Osteoblast (primary cell): ENCODE measurements at regions not wholly inside any gene's neighbourhood (a gene's known extent, or its start where the extent isn't known, plus 50 kb on each side); places are given as distances from the start of the nearest gene placed in this dataset.

Experiments used
- DNase-seq: peaks from one replicate; pipeline ENCODE4 v3.0.0; 2011; ENCODE audit warnings: low spot score, mixed read lengths; ENCODE audit not compliant: insufficient read length; ENCODE audit errors: missing footprints
- H2AFZ ChIP-seq: 2 replicates; pipeline ENCODE4 v1.6.0; 2011; ENCODE audit warnings: mild to moderate bottlenecking, low read length
- H3K27ac ChIP-seq: 2 replicates; pipeline ENCODE4 v1.5.1; 2011; ENCODE audit warnings: mild to moderate bottlenecking, low read depth, low read length, moderate library complexity
- H3K27me3 ChIP-seq: 2 replicates; pipeline ENCODE4 v1.6.0; 2012; ENCODE audit warnings: mild to moderate bottlenecking, control low read depth, inconsistent platforms, low read length, moderate library complexity; ENCODE audit not compliant: insufficient read depth
- H3K36me3 ChIP-seq: 2 replicates; pipeline ENCODE4 v1.5.1; 2011; ENCODE audit warnings: mild to moderate bottlenecking, low read length, control low read depth, moderate library complexity; ENCODE audit not compliant: insufficient read depth
- H3K4me1 ChIP-seq: 2 replicates; pipeline ENCODE4 v1.5.1; 2011; ENCODE audit warnings: mild to moderate bottlenecking, low read length, control low read depth, moderate library complexity; ENCODE audit not compliant: insufficient read depth
- H3K4me2 ChIP-seq: 2 replicates; pipeline ENCODE4 v1.6.0; 2011; ENCODE audit warnings: mild to moderate bottlenecking, low read length; ENCODE audit not compliant: insufficient read depth
- H3K4me3 ChIP-seq: fragments of 200-600 bp; sonication (generic); 3 replicates; pipeline ENCODE4 v1.5.1; 2012; ENCODE audit warnings: mild to moderate bottlenecking, low read length, inconsistent platforms; ENCODE audit not compliant: insufficient read depth
- H3K79me2 ChIP-seq: 2 replicates; pipeline ENCODE4 v1.6.0; 2012; ENCODE audit warnings: mild to moderate bottlenecking, low read length, control low read depth, inconsistent platforms; ENCODE audit not compliant: insufficient read depth
- H3K9me3 ChIP-seq: 2 replicates; pipeline ENCODE4 v1.5.1; 2011; ENCODE audit warnings: low read depth, low read length, control low read depth
- H4K20me1 ChIP-seq: 2 replicates; pipeline ENCODE4 v1.6.0; 2012; ENCODE audit warnings: mild to moderate bottlenecking, low read length, control low read depth; ENCODE audit not compliant: insufficient read depth
- CTCF ChIP-seq: IDR thresholded peaks from 2 replicates; pipeline ENCODE4 v1.5.1; 2011; ENCODE audit warnings: mild to moderate bottlenecking, low read depth, low read length, moderate library complexity; ENCODE audit errors: extremely low read depth

- H2AFZ ChIP-seq: no peak overlapping the region
- TF ChIP-seq CTCF: no peak
These were observed 109.1 kb downstream of the C12orf50 start for GRCh38 chr12:87920139-87920538.

GRCh38 chr12:87901457-87901856 is 127.7 kb downstream of the C12orf50 start:
- Histone ChIP-seq H3K27me3 (no peaks in the 10 kb centered on the region), H2AFZ (no peak overlapping the region), H3K4me2 (no peak overlapping the region), H4K20me1 (no peaks in the 10 kb centered on the region), H3K4me3 (no peak overlapping the region), H3K79me2 (no peaks in the 10 kb centered on the region), H3K4me1 (no peaks in the 10 kb centered on the region), H3K36me3 (no peaks in the 10 kb centered on the region), H3K9me3 (no peaks in the 10 kb centered on the region), H3K27ac (no peak overlapping the region)
- DNase-seq: no peak
- no peak for TF ChIP-seq CTCF

More at GRCh38 chr12:87920139-87920538, 109.1 kb downstream of the C12orf50 start:
- H3K36me3 ChIP-seq: no peaks in the 10 kb centered on the region
- no peak overlapping the region for H3K4me3 ChIP-seq
- no peak for DNase-seq
- no peaks in the 10 kb centered on the region for H4K20me1 ChIP-seq
- H3K27ac ChIP-seq: no peak overlapping the region
- H3K9me3 ChIP-seq: no peaks in the 10 kb centered on the region
- no peaks in the 10 kb centered on the region for H3K79me2 ChIP-seq
- H3K4me1 ChIP-seq: no peaks in the 10 kb centered on the region
- no peak overlapping the region for H3K4me2 ChIP-seq
- H3K27me3 ChIP-seq: no peaks in the 10 kb centered on the region

GRCh38 chr12:87897662-87898061 is 131.5 kb downstream of the C12orf50 start:
- no peaks in the 10 kb centered on the region for H3K27me3 ChIP-seq
- no peaks in the 10 kb centered on the region for H4K20me1 ChIP-seq
- H2AFZ ChIP-seq: no peak overlapping the region
- H3K4me1 ChIP-seq: no peaks in the 10 kb centered on the region
- H3K9me3 ChIP-seq: no peaks in the 10 kb centered on the region
- no peaks in the 10 kb centered on the region for H3K36me3 ChIP-seq
- H3K4me2 ChIP-seq: no peak overlapping the region
- H3K27ac ChIP-seq: no peak overlapping the region
- H3K79me2 ChIP-seq: no peaks in the 10 kb centered on the region
- DNase-seq: no peak
- TF ChIP-seq CTCF: no peak
- no peak overlapping the region for H3K4me3 ChIP-seq

GRCh38 chr12:87883806-87884205 is 145.4 kb downstream of the C12orf50 start:
- Histone ChIP-seq H3K9me3 (no peaks in the 10 kb centered on the region), H3K4me1 (no peaks in the 10 kb centered on the region), H3K36me3 (no peaks in the 10 kb centered on the region), H3K27me3 (no peaks in the 10 kb centered on the region), H3K27ac (no peak overlapping the region), H4K20me1 (no peaks in the 10 kb centered on the region), H3K4me3 (no peak overlapping the region), H3K79me2 (no peaks in the 10 kb centered on the region), H2AFZ (peak overlapping the region; percentile 67), H3K4me2 (peak overlapping the region; percentile 37)
- no peak for TF ChIP-seq CTCF
- DNase-seq: no peak
